ENCODE measurements at regions not wholly inside any gene's neighbourhood (a gene's known extent, or its start where the extent isn't known, plus 50 kb on each side); places are given as distances from the start of the nearest gene placed in this dataset.
"Not testable (repeated sequence)": the region's sequence is repeated elsewhere in the genome, so short reads cannot be mapped to it uniquely, and the experiment has no call there.

DNA sequence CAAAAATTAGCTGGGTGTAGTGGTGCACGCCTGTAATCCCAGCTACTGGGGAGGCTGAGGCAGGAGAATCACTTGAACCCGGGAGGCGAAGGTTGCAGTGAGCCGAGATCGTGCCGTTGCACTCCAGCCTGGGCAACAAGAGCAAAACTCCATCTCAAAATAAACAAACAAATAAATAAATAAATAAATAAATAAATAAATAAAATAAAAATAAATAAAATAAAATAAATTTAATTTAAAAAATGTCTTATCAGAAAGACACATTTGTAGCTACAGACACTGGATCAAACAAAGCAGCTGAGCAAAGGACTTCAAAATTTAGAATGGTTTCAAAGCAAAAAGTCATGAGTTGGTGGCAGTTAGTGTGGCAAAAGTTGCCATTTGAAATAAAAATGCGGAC lies 158.2 kb upstream of the EPB41L3 start:
- not testable (repeated sequence) for H3K36me3 ChIP-seq (ENCODE audit: control insufficient read depth in 1 of 2, insufficient read depth in 2 of 2, low read length in 2 of 2); H3K27me3 ChIP-seq (ENCODE audit: control insufficient read depth in 1 of 2, insufficient read depth in 2 of 2, low read length in 2 of 2); H3K9ac ChIP-seq (ENCODE audit: low read depth in 1 of 2, low read length in 2 of 2)

DNA sequence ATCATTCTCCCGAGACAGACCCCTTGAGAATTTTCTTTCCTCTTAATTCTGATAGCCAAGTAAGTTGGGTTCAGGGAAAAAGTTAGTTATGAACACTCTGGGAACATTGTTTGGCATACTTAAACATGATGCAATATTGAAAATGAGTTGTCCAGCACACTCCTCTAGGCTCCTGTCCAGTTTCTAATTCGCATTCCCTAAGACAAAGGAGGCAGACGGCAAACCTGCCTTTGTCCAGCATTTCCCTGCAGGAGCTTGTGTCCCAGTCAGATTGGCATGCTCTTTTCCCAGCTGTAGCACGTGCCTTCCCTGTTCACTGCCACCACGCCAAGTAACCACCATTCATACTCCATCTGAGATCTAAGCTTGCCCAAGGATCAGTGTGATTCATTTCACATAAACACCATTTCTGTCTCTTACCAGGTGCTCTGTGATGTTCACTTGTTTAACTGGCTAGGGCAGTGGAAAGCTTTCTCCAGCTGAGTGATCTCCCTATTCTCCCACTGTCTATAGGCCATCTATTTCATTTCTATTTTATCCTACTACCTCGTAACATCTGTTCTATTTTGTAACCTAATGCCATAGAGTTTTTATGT lies 150.0 kb upstream of the EPB41L3 start:
- Histone ChIP-seq H3K4me3 (ENCODE audit: low read depth in 1 of 2, low read length in 2 of 2) (no peak overlapping the region), H3K36me3 (ENCODE audit: control insufficient read depth in 1 of 2, insufficient read depth in 2 of 2, low read length in 2 of 2) (no peaks in the 10 kb centered on the region), H3K9me3 (ENCODE audit: control insufficient read depth in 1 of 2, low read length in 2 of 2) (no peaks in the 10 kb centered on the region), H3K27me3 (ENCODE audit: control insufficient read depth in 1 of 2, insufficient read depth in 2 of 2, low read length in 2 of 2) (no peaks in the 10 kb centered on the region), H3K9ac (ENCODE audit: low read depth in 1 of 2, low read length in 2 of 2) (no peak overlapping the region), H3K4me1 (ENCODE audit: control insufficient read depth in 1 of 2, insufficient read depth in 2 of 2, low read length in 2 of 2) (no peaks in the 10 kb centered on the region), H3K27ac (ENCODE audit: low read depth, low read length) (no peak overlapping the region)

More for the DNA sequence above, 158.2 kb upstream of the EPB41L3 start:
- not testable (repeated sequence) for H3K4me1 ChIP-seq (ENCODE audit: control insufficient read depth in 1 of 2, insufficient read depth in 2 of 2, low read length in 2 of 2); H3K9me3 ChIP-seq (ENCODE audit: control insufficient read depth in 1 of 2, low read length in 2 of 2); H3K27ac ChIP-seq (ENCODE audit: low read depth, low read length); H3K4me3 ChIP-seq (ENCODE audit: low read depth in 1 of 2, low read length in 2 of 2)

DNA sequence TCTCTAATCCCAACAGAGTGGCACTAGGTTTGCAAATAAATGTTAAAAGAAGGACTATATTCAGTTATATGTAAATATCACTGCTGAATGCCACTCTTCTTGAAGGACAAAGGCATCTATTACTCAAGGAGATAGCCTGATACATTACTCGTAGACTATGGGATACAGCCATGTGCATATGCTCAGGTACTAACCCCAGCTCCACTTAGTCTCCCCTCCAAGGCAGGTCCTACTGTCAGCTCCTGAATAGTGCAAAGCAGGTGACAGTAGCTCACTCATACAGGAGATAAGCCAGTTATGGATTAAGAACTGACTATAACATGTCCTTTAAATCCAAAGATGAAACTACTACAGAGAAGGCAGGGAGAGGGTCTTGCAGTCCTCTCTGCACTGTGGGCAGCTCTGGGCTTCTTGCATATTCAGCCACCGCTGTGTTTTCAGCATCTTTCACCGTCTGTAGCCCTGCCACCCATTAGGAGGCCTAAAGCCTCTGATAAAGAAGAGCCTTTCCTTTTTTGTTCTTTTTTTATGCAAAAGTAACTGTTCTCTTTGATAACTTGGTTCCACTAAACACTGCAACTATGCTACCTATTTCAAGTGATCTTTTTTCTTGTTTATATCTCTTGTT lies 135.1 kb upstream of the EPB41L3 start:
- no peak overlapping the region for H3K27ac ChIP-seq (ENCODE audit: low read depth, low read length)
- H3K9me3 ChIP-seq (ENCODE audit: control insufficient read depth in 1 of 2, low read length in 2 of 2) = no peaks in the 10 kb centered on the region
- no peaks in the 10 kb centered on the region for H3K27me3 ChIP-seq (ENCODE audit: control insufficient read depth in 1 of 2, insufficient read depth in 2 of 2, low read length in 2 of 2)
- no peak overlapping the region for H3K4me3 ChIP-seq (ENCODE audit: low read depth in 1 of 2, low read length in 2 of 2)
- no peaks in the 10 kb centered on the region for H3K36me3 ChIP-seq (ENCODE audit: control insufficient read depth in 1 of 2, insufficient read depth in 2 of 2, low read length in 2 of 2)
- no peak overlapping the region for H3K9ac ChIP-seq (ENCODE audit: low read depth in 1 of 2, low read length in 2 of 2)
- no peaks in the 10 kb centered on the region for H3K4me1 ChIP-seq (ENCODE audit: control insufficient read depth in 1 of 2, insufficient read depth in 2 of 2, low read length in 2 of 2)

DNA sequence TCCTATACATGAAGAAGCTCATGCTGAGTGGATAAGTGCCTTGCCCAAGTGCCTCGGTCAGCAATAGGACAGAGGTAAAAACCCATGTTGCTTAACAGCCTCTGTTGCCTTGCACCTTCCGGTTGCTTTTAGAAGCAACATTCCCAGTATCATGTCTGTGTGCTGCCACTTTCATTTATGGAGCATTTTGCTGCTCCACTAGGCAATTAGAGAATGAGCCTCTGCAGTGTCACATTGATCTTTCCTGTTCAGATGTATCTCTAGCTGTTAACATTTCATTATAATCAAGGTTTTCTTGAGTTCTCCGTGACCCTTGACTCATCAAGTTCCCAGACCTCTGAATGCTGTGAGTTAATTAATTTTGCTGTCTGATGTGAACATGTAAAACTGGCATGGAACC lies 134.5 kb upstream of the EPB41L3 start:
- no peak overlapping the region for H3K4me3 ChIP-seq (ENCODE audit: low read depth in 1 of 2, low read length in 2 of 2)

GRCh38 chr18:5673616-5674015 lies 129.8 kb upstream of the EPB41L3 start:
- Histone ChIP-seq H3K4me3 (ENCODE audit: low read depth in 1 of 2, low read length in 2 of 2) (no peak overlapping the region), H3K27ac (ENCODE audit: low read depth, low read length) (no peak overlapping the region), H3K9me3 (ENCODE audit: control insufficient read depth in 1 of 2, low read length in 2 of 2) (no peaks in the 10 kb centered on the region), H3K27me3 (ENCODE audit: control insufficient read depth in 1 of 2, insufficient read depth in 2 of 2, low read length in 2 of 2) (no peaks in the 10 kb centered on the region), H3K4me1 (ENCODE audit: control insufficient read depth in 1 of 2, insufficient read depth in 2 of 2, low read length in 2 of 2) (no peaks in the 10 kb centered on the region), H3K9ac (ENCODE audit: low read depth in 1 of 2, low read length in 2 of 2) (no peak overlapping the region), H3K36me3 (ENCODE audit: control insufficient read depth in 1 of 2, insufficient read depth in 2 of 2, low read length in 2 of 2) (no peaks in the 10 kb centered on the region)

More for the DNA sequence above, 134.5 kb upstream of the EPB41L3 start:
- Histone ChIP-seq H3K4me1 (ENCODE audit: control insufficient read depth in 1 of 2, insufficient read depth in 2 of 2, low read length in 2 of 2) (no peaks in the 10 kb centered on the region), H3K9ac (ENCODE audit: low read depth in 1 of 2, low read length in 2 of 2) (no peak overlapping the region), H3K27me3 (ENCODE audit: control insufficient read depth in 1 of 2, insufficient read depth in 2 of 2, low read length in 2 of 2) (no peaks in the 10 kb centered on the region), H3K27ac (ENCODE audit: low read depth, low read length) (no peak overlapping the region), H3K9me3 (ENCODE audit: control insufficient read depth in 1 of 2, low read length in 2 of 2) (no peaks in the 10 kb centered on the region), H3K36me3 (ENCODE audit: control insufficient read depth in 1 of 2, insufficient read depth in 2 of 2, low read length in 2 of 2) (no peaks in the 10 kb centered on the region)

- Histone ChIP-seq H3K4me3 (ENCODE audit: low read depth in 1 of 2, low read length in 2 of 2) (no peak overlapping the region), H3K27me3 (ENCODE audit: control insufficient read depth in 1 of 2, insufficient read depth in 2 of 2, low read length in 2 of 2) (no peaks in the 10 kb centered on the region), H3K27ac (ENCODE audit: low read depth, low read length) (no peak overlapping the region), H3K9me3 (ENCODE audit: control insufficient read depth in 1 of 2, low read length in 2 of 2) (no peaks in the 10 kb centered on the region), H3K4me1 (ENCODE audit: control insufficient read depth in 1 of 2, insufficient read depth in 2 of 2, low read length in 2 of 2) (no peaks in the 10 kb centered on the region), H3K36me3 (ENCODE audit: control insufficient read depth in 1 of 2, insufficient read depth in 2 of 2, low read length in 2 of 2) (no peaks in the 10 kb centered on the region), H3K9ac (ENCODE audit: low read depth in 1 of 2, low read length in 2 of 2) (no peak overlapping the region)
These were observed 125.8 kb upstream of the EPB41L3 start for GRCh38 chr18:5669585-5669984.

- Histone ChIP-seq H3K36me3 (ENCODE audit: control insufficient read depth in 1 of 2, insufficient read depth in 2 of 2, low read length in 2 of 2) (no peaks in the 10 kb centered on the region), H3K9ac (ENCODE audit: low read depth in 1 of 2, low read length in 2 of 2) (no peak overlapping the region), H3K4me3 (ENCODE audit: low read depth in 1 of 2, low read length in 2 of 2) (no peak overlapping the region), H3K4me1 (ENCODE audit: control insufficient read depth in 1 of 2, insufficient read depth in 2 of 2, low read length in 2 of 2) (no peaks in the 10 kb centered on the region), H3K27me3 (ENCODE audit: control insufficient read depth in 1 of 2, insufficient read depth in 2 of 2, low read length in 2 of 2) (no peaks in the 10 kb centered on the region), H3K27ac (ENCODE audit: low read depth, low read length) (no peak overlapping the region), H3K9me3 (ENCODE audit: control insufficient read depth in 1 of 2, low read length in 2 of 2) (no peaks in the 10 kb centered on the region)
These were observed 124.4 kb upstream of the EPB41L3 start for GRCh38 chr18:5668087-5668715.

GRCh38 chr18:5667356-5667755 lies 123.6 kb upstream of the EPB41L3 start:
- Histone ChIP-seq H3K27ac (ENCODE audit: low read depth, low read length) (no peak overlapping the region), H3K9ac (ENCODE audit: low read depth in 1 of 2, low read length in 2 of 2) (no peak overlapping the region), H3K4me1 (ENCODE audit: control insufficient read depth in 1 of 2, insufficient read depth in 2 of 2, low read length in 2 of 2) (no peaks in the 10 kb centered on the region), H3K9me3 (ENCODE audit: control insufficient read depth in 1 of 2, low read length in 2 of 2) (no peaks in the 10 kb centered on the region), H3K4me3 (ENCODE audit: low read depth in 1 of 2, low read length in 2 of 2) (no peak overlapping the region), H3K36me3 (ENCODE audit: control insufficient read depth in 1 of 2, insufficient read depth in 2 of 2, low read length in 2 of 2) (no peaks in the 10 kb centered on the region), H3K27me3 (ENCODE audit: control insufficient read depth in 1 of 2, insufficient read depth in 2 of 2, low read length in 2 of 2) (no peaks in the 10 kb centered on the region)

- Histone ChIP-seq H3K4me3 (ENCODE audit: low read depth in 1 of 2, low read length in 2 of 2) (no peak overlapping the region), H3K27ac (ENCODE audit: low read depth, low read length) (no peak overlapping the region), H3K36me3 (ENCODE audit: control insufficient read depth in 1 of 2, insufficient read depth in 2 of 2, low read length in 2 of 2) (no peaks in the 10 kb centered on the region)
These were observed 118.8 kb upstream of the EPB41L3 start for GRCh38 chr18:5662586-5663090.

GRCh38 chr18:5661179-5661578 lies 117.4 kb upstream of the EPB41L3 start:
- Histone ChIP-seq H3K27me3 (ENCODE audit: control insufficient read depth in 1 of 2, insufficient read depth in 2 of 2, low read length in 2 of 2) (no peaks in the 10 kb centered on the region), H3K4me3 (ENCODE audit: low read depth in 1 of 2, low read length in 2 of 2) (no peak overlapping the region), H3K4me1 (ENCODE audit: control insufficient read depth in 1 of 2, insufficient read depth in 2 of 2, low read length in 2 of 2) (no peaks in the 10 kb centered on the region), H3K27ac (ENCODE audit: low read depth, low read length) (no peak overlapping the region), H3K9me3 (ENCODE audit: control insufficient read depth in 1 of 2, low read length in 2 of 2) (no peaks in the 10 kb centered on the region), H3K9ac (ENCODE audit: low read depth in 1 of 2, low read length in 2 of 2) (no peak overlapping the region), H3K36me3 (ENCODE audit: control insufficient read depth in 1 of 2, insufficient read depth in 2 of 2, low read length in 2 of 2) (no peaks in the 10 kb centered on the region)

More at GRCh38 chr18:5662586-5663090, 118.8 kb upstream of the EPB41L3 start:
- no peaks in the 10 kb centered on the region for H3K4me1 ChIP-seq (ENCODE audit: control insufficient read depth in 1 of 2, insufficient read depth in 2 of 2, low read length in 2 of 2)
- no peak overlapping the region for H3K9ac ChIP-seq (ENCODE audit: low read depth in 1 of 2, low read length in 2 of 2)
- H3K9me3 ChIP-seq (ENCODE audit: control insufficient read depth in 1 of 2, low read length in 2 of 2) = no peaks in the 10 kb centered on the region
- no peaks in the 10 kb centered on the region for H3K27me3 ChIP-seq (ENCODE audit: control insufficient read depth in 1 of 2, insufficient read depth in 2 of 2, low read length in 2 of 2)
